ENCODE measurements at regions not wholly inside any gene's neighbourhood (a gene's known extent, or its start where the extent isn't known, plus 50 kb on each side); places are given as distances from the start of the nearest gene placed in this dataset.
"Not testable (repeated sequence)": the region's sequence is repeated elsewhere in the genome, so short reads cannot be mapped to it uniquely, and the experiment has no call there.

DNA sequence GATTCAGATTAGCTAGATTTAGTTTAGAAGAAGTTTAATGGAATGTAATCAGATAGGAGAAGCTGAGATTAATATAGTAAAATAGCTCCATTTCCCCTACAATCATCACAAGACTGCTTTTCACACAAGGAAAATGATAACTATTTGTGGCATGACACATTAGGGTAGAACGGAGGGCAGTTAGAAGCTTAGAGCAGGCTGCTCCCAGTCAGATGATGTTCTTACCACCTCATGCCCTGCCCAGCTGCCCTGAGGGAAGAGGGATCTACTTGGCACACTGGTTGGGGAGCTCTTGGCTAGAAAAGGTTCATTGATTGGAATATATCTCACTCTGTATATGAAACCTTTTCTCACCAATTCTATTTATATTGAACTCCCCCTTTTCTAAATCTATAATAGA lies 180.7 kb upstream of the IL15 start:
- no peak for ATAC-seq
- H3K4me1 Mint-ChIP-seq = no peaks in the 10 kb centered on the region
- H3K27me3 Mint-ChIP-seq = peaks cover 0 to 4% (median 1%) of the 10 kb centered on the region in 5 donors
- peaks cover 0 to 11% (median 2%) of the 10 kb centered on the region in 9 donors for H3K9me3 Mint-ChIP-seq
- H3K4me3 Mint-ChIP-seq = no peak overlapping the region
- DNase-seq = no peak
- H3K36me3 Mint-ChIP-seq = no peaks in the 10 kb centered on the region
- POLR2A ChIA-PET = no interaction called here
- no peak overlapping the region for H3K27ac Mint-ChIP-seq

DNA sequence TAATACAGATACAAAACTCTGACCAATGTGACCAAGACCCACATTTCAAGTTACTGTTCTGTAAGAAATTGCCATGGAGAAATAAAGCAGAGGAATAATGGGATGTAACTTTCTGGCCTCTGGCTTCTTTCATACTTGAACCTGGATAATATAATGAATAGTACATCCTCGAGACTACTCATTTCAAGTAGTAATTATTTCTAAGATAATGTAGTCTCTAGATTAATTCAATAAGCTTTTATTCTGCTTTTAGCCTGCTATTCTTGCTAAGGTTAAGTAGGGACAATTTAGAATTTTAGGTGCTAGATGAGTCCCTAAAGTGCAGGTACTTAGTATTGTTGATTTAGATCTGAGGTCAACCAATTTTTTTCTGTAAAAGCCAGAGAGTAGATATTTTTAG lies 178.7 kb upstream of the IL15 start:
- H3K9me3 Mint-ChIP-seq = peaks cover 0 to 11% (median under 1%) of the 10 kb centered on the region in 9 donors
- H3K27ac Mint-ChIP-seq = no peak overlapping the region
- H3K4me3 Mint-ChIP-seq = no peak overlapping the region
- POLR2A ChIA-PET = no interaction called here
- ATAC-seq (no peak), DNase-seq (no peak)
- no peaks in the 10 kb centered on the region for H3K36me3 Mint-ChIP-seq
- no peaks in the 10 kb centered on the region for H3K4me1 Mint-ChIP-seq
- peaks cover 0 to 4% (median 1%) of the 10 kb centered on the region in 5 donors for H3K27me3 Mint-ChIP-seq

DNA sequence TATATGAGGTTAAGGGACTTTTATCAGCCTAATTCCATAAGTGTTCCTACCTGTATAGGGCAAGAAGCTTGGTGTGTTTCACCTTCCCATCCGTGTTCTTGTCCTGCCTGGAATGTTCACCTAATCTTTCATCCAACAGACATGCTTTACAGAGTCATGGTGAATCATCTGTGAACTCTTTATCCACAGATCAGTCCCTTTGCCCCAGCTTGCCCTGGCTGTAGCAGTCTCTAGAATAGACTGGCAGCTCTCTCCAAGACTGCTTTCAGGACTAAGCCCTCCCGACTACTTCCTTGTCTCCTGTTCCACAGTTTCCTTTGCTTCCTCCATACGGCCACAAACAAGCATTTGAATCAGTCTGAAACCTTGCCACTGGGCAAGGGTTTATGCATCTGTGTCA lies 177.9 kb upstream of the IL15 start:
- POLR2A ChIA-PET = no interaction called here
- Mint-ChIP-seq H3K27ac (no peak overlapping the region), H3K9me3 (peaks cover 0 to 6% (median 0%) of the 10 kb centered on the region in 9 donors), H3K4me3 (no peak overlapping the region), H3K27me3 (peaks cover 0 to 4% (median 1%) of the 10 kb centered on the region in 5 donors), H3K4me1 (no peaks in the 10 kb centered on the region), H3K36me3 (no peaks in the 10 kb centered on the region)
- ATAC-seq (no peak), DNase-seq (no peak)

DNA sequence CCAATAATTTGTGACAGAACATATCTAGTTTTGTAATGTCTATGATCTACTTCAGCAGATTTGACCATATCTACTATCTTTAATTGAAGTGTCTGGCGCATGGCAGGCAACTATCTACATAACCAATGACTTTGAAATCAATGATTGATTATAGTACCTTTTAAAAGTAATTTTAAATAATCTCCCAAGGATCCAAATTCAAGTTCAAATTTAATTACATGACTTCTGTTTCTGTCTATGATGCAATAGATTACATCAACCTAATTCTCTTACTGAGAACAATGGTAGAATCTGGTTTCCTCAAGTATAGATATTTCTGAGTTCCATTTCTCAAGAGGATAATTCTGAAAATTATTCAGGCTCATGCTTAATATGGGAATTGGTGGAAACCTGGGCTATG lies 177.4 kb upstream of the IL15 start:
- H3K4me3 Mint-ChIP-seq = no peak overlapping the region
- peaks cover 0 to 6% (median 3%) of the 10 kb centered on the region in 5 donors for H3K27me3 Mint-ChIP-seq
- POLR2A ChIA-PET = no interaction called here
- ATAC-seq (no peak), DNase-seq (no peak)
- peaks cover 0 to 6% (median 0%) of the 10 kb centered on the region in 9 donors for H3K9me3 Mint-ChIP-seq
- H3K27ac Mint-ChIP-seq = no peak overlapping the region
- H3K36me3 Mint-ChIP-seq = no peaks in the 10 kb centered on the region
- no peaks in the 10 kb centered on the region for H3K4me1 Mint-ChIP-seq

DNA sequence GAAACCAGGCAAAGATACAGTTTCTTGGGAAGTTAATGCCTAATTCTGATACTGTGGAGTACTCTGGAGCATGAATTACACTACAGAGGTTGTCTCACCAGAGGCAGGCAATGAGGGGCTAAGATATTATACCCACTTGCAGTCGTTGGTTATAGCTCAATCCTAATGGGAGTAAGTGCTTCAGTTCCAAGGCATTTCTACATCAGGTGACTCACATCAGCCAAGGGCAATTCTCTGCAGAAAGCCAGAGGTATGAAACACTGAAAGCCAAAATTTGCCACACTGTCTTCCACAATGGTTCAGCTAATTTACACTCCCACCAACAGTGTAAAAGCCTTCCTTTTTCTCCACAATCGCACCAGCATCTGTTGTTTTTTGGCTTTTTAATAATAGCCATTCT lies 174.0 kb upstream of the IL15 start:
- H3K27me3 Mint-ChIP-seq = peaks cover 0 to 11% (median 5%) of the 10 kb centered on the region in 5 donors
- no peak overlapping the region for H3K27ac Mint-ChIP-seq
- POLR2A ChIA-PET = no interaction called here
- no peaks in the 10 kb centered on the region for H3K4me1 Mint-ChIP-seq
- no peak overlapping the region for H3K4me3 Mint-ChIP-seq
- no peaks in the 10 kb centered on the region for H3K36me3 Mint-ChIP-seq
- DNase-seq (no peak), ATAC-seq (no peak)
- H3K9me3 Mint-ChIP-seq = peaks cover 0 to 10% (median 0%) of the 10 kb centered on the region in 9 donors

DNA sequence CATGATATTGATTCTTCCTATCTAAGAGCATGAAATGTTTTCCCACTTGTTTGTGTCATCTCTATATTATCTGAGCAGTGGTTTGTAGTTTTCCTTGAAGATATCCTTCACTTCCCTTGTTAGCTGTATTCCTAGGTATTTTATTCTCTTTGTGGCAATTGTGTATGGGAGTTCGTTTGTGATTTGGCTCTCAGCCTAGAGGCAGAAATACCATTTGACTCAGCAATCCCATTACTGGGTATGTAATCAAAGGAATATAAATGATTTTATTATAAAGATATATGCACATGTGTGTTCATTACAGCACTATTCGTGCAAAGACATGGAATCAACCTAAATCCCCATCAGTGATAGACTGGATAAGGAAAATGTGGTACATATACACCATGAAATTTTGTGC lies 172.7 kb upstream of the IL15 start:
- Mint-ChIP-seq H3K4me1 (no peaks in the 10 kb centered on the region), H3K27ac (no peak overlapping the region), H3K27me3 (peaks cover 0 to 9% (median 3%) of the 10 kb centered on the region in 5 donors), H3K9me3 (peaks cover 0 to 9% (median 0%) of the 10 kb centered on the region in 9 donors), H3K4me3 (no peak overlapping the region), H3K36me3 (no peaks in the 10 kb centered on the region)
- no peak for ATAC-seq
- no peak for DNase-seq
- POLR2A ChIA-PET = no interaction called here

DNA sequence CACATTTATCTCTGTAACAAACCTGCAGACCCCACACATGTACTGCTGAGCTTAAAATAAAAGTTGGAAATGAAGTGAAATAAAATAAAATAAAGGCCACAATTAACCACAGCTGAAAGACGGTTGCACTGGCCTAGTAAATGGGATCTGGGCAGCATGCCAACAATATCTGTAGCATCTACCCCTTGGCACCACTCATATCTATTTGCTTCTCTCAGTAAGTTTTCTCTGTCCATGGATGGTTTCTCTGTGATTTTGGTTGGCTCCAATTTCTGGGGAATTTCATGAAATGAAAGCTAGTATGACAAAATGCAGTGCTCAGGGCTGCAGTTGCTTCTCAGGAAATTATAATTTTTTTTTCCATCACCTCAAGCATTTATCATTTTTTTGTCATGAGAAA lies 172.0 kb upstream of the IL15 start:
- Mint-ChIP-seq H3K9me3 (peaks cover 0 to 7% (median 0%) of the 10 kb centered on the region in 9 donors), H3K4me3 (no peak overlapping the region), H3K27me3 (peaks cover 0 to 7% (median 2%) of the 10 kb centered on the region in 5 donors), H3K4me1 (no peaks in the 10 kb centered on the region), H3K27ac (no peak overlapping the region), H3K36me3 (no peaks in the 10 kb centered on the region)
- DNase-seq (no peak), ATAC-seq (no peak)
- POLR2A ChIA-PET = no interaction called here

DNA sequence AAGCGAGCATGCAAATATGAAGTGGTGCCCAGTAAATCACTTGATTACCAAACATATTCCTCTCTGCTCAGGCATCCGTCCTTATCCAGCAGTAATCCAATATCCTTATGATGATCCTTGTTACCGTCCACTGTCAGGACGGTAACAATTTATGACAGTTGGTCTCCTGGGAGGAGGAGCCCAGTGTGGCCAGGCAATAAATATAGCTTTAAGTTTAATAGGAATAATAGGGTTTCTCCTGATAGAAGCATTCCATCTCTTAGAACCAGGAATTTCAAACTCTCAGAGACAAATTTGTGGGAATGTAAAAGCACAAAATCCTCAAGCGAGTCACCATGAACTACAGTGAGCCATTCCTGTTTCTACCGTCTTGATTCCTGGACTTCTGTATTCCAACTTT lies 171.2 kb upstream of the IL15 start:
- Mint-ChIP-seq H3K4me3 (no peak overlapping the region), H3K27me3 (peaks cover 0 to 7% (median 2%) of the 10 kb centered on the region in 5 donors), H3K9me3 (peaks cover 0 to 7% (median 0%) of the 10 kb centered on the region in 9 donors), H3K27ac (no peak overlapping the region), H3K36me3 (no peaks in the 10 kb centered on the region), H3K4me1 (no peaks in the 10 kb centered on the region)
- POLR2A ChIA-PET = no interaction called here
- DNase-seq (no peak), ATAC-seq (no peak)

DNA sequence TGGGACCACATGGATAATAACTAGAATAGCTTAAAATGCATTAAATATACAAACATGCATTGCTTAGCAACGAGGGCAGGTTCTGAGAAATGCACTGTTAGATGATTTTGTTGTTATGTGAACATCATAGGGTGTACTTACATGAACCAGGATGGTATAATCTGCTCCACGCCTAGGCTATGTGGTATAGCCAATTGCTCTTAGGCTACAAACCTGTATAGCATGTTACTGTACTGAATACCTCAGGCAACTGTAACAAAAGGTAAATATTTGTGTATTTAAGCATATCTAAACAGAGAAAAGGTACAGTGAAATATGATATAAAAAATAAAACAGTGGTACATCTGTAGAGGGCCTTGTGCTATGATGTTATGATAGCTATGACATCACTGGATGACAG lies 169.2 kb upstream of the IL15 start:
- Mint-ChIP-seq H3K27ac (no peak overlapping the region), H3K36me3 (no peaks in the 10 kb centered on the region), H3K4me1 (no peaks in the 10 kb centered on the region), H3K9me3 (peaks cover 0 to 4% (median 0%) of the 10 kb centered on the region in 9 donors), H3K4me3 (no peak overlapping the region), H3K27me3 (peaks cover 0 to 7% (median 2%) of the 10 kb centered on the region in 5 donors)
- ATAC-seq = no peak
- no peak for DNase-seq
- POLR2A ChIA-PET = no interaction called here

DNA sequence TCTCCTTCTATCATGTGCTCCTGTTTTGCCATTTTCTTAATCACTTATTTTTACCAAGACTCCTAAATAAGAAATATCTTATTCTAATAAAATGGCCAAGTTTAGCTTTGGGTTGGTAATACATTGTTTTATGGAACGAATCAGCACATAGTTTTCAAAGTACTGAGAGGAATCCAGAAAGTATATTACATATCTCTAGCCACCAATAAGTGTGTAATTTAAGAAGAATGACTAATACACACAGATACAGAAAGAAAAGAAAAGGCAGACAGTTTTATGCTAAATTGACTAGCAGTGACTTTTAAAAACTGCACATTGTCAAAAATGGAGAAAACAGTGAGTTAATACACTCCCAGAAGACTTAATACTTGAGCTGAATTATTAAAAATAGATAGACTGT lies 167.0 kb upstream of the IL15 start:
- POLR2A ChIA-PET = no interaction called here
- Mint-ChIP-seq H3K9me3 (peaks cover 0 to 4% (median 0%) of the 10 kb centered on the region in 9 donors), H3K27ac (no peak overlapping the region), H3K4me3 (no peak overlapping the region), H3K4me1 (no peaks in the 10 kb centered on the region), H3K27me3 (peaks cover 0 to 3% (median 1%) of the 10 kb centered on the region in 5 donors), H3K36me3 (no peaks in the 10 kb centered on the region)
- no peak for ATAC-seq
- DNase-seq = no peak

DNA sequence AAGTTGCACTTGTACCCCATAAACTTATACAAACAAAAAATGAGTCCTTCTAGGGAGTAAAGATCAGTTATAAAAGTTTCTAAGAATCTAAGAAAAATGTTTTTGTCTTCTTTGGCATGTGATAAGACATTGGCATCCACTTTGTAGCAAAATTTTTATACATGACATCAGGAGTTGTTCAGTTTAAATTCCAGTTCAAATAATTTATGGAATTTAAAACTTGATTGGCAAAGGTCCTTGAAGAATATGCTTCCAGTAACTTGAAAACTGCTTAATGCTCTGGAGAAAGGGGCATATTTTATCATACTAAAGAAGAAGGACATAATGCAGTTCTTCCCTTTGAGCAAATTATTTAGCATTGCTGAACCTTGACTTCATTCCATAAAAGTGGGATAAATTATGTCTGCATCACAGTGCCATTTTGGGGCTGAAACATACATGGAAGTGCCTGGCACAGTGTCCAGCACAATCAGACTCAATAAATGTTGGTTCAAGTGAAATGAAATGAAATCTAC lies 163.3 kb upstream of the IL15 start:
- Mint-ChIP-seq H3K36me3 (no peaks in the 10 kb centered on the region), H3K4me1 (no peaks in the 10 kb centered on the region), H3K27ac (no peak overlapping the region), H3K4me3 (no peak overlapping the region), H3K27me3 (no peaks in the 10 kb centered on the region), H3K9me3 (no peaks in the 10 kb centered on the region)
- DNase-seq = no peak
- no peak for ATAC-seq
- POLR2A ChIA-PET = no interaction called here

DNA sequence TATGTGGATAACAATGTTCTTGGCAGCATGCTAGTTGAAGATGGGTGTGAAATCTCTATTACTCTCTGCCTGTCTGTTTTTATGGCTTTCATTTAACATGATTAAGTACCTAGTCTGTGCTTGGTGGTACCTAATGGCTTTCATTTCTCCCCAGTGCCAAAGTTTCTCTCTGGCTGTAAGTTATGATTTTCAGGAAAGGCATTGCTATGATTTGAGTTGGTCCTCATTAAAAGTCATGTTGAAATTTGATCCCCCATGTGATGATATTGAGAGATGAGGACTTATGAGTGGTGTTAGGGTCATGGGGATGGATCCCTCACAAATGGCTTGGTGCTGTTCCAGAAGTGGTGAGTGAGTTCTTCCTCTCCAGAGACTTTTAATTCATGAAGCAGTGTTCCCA lies 162.4 kb upstream of the IL15 start:
- POLR2A ChIA-PET = no interaction called here
- ATAC-seq = no peak
- Mint-ChIP-seq H3K27me3 (no peaks in the 10 kb centered on the region), H3K4me1 (no peaks in the 10 kb centered on the region), H3K9me3 (peaks cover 0 to 4% (median 0%) of the 10 kb centered on the region in 9 donors), H3K36me3 (no peaks in the 10 kb centered on the region), H3K4me3 (no peak overlapping the region), H3K27ac (no peak overlapping the region)
- DNase-seq = no peak

DNA sequence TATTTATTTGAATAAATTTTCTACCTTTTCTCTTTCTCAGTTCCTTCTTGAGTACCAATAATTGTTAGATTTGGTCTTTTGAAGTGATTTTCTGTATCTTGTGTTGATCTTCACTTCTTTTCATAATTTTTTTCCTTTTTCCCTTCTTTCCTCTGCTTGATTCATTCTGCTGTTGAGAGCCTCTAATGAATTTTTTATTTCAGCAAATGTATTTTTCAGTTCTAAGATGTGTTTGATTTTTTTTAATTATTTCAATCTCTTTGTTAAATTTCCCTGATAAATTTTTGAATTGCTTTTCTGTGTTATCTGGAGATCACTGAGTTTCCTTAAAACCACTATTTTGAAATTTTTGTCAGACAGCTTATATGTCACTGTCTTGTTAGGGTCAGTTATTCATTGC lies 155.4 kb upstream of the IL15 start:
- Mint-ChIP-seq H3K4me1 (peaks cover 0 to 4% (median 0%) of the 10 kb centered on the region in 4 donors), H3K9me3 (peaks cover 16 to 41% (median 34%) of the 10 kb centered on the region in 9 donors)

DNA sequence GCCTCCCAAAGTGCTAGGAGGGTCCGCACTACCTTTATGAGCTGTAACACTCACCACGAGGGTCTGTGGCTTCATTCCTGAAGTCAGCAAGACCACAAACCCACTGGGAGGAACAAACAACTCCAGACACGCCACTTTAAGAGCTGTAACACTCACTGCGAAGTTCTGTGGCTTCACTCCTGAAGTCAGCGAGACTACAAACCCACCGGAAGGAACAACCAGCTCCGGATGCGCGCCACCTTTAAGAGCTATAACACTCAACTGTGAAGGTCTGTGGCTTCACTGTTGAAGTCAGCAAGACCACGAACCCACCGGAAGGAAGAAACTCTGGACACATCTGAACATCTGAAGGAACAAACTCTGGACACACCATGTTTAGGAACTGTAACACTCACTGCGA lies 152.1 kb upstream of the IL15 start:
- H3K9me3 Mint-ChIP-seq = peaks cover 21 to 43% (median 36%) of the 10 kb centered on the region in 9 donors

More for the DNA sequence above, 155.4 kb upstream of the IL15 start:
- POLR2A ChIA-PET = no interaction called here
- Mint-ChIP-seq H3K27ac (no peak overlapping the region), H3K4me3 (no peak overlapping the region), H3K27me3 (peaks cover 0 to 2% (median 0%) of the 10 kb centered on the region in 5 donors), H3K36me3 (peaks cover 0 to 21% (median 2%) of the 10 kb centered on the region in 3 donors)
- DNase-seq (no peak), ATAC-seq (no peak)

More for the DNA sequence above, 152.1 kb upstream of the IL15 start:
- ATAC-seq, POLR2A ChIA-PET, H3K27me3 Mint-ChIP-seq, H3K4me1 Mint-ChIP-seq: not testable (repeated sequence)
- DNase-seq = peak in 1 of 10 donors; percentile 9
- Mint-ChIP-seq H3K4me3 (peak overlapping the region in 1 of 10 donors; percentile 62), H3K27ac (peak overlapping the region in 1 of 10 donors; percentile 82), H3K36me3 (peaks cover 0 to 21% (median 2%) of the 10 kb centered on the region in 3 donors)
